ENCODE measurements at regions not wholly inside any gene's neighbourhood (a gene's known extent, or its start where the extent isn't known, plus 50 kb on each side); places are given as distances from the start of the nearest gene placed in this dataset.

GRCh38 chr1:68375919-68376318 lies 73.8 kb downstream of the RPE65 start:
- DNase-seq (ENCODE audit: low spot score) (no peak), FAIRE-seq (no peak), ATAC-seq (no peak)
- Histone ChIP-seq H3K36me3 (replicated peaks in 1 of 2; ENCODE audit: control insufficient read depth in 1 of 2, insufficient read depth in 2 of 2, low read length in 2 of 2) (no peaks in the 10 kb centered on the region), H3K27me3 (ENCODE audit: control insufficient read depth in 1 of 2, insufficient read depth in 2 of 2, low read length in 2 of 2) (no peaks in the 10 kb centered on the region), H2AFZ (ENCODE audit: low read length) (no peak overlapping the region), H3K79me2 (ENCODE audit: insufficient read depth, low read length) (no peaks in the 10 kb centered on the region), H3K27ac (ENCODE audit: extremely low read length, insufficient read depth, low read length) (no peak overlapping the region), H3K4me2 (ENCODE audit: low read depth, low read length) (no peak overlapping the region), H3K4me3 (replicated peaks in 1 of 3; ENCODE audit: insufficient read depth in 1 of 3, low read depth in 2 of 3, low read length in 3 of 3) (no peak overlapping the region), H3K9me3 (ENCODE audit: low read length) (no peaks in the 10 kb centered on the region), H4K20me1 (ENCODE audit: insufficient read depth, low read length) (no peaks in the 10 kb centered on the region), H3K9ac (ENCODE audit: insufficient read depth, low read depth, low read length) (no peak overlapping the region), H3K4me1 (ENCODE audit: insufficient read depth, low read length) (no peaks in the 10 kb centered on the region)
- BruUV-seq (replicated peaks) = no TSS peak
- ChIA-PET POLR2A (no interaction called here), CTCF (ENCODE audit: low intra/inter-chr PET ratio, low total read pairs) (no interaction called here)
- no peak for TF ChIP-seq MBNL3 (CRISPR knock-in tag; conservative IDR thresholded peaks at IDR 0.05)
- TF ChIP-seq ATF6 (CRISPR knock-in tag; conservative IDR thresholded peaks at IDR 0.05) = no peak
- TF ChIP-seq ZBTB37 (CRISPR knock-in tag; IDR thresholded peaks at IDR 0.05) = no peak
- TF ChIP-seq ZNF292 (CRISPR knock-in tag; IDR thresholded peaks at IDR 0.05; ENCODE audit: borderline replicate concordance, low read depth) = no peak
- TF ChIP-seq NONO (IDR thresholded peaks at IDR 0.05) = no peak
- no peak for TF ChIP-seq NONO (CRISPR knock-in tag; conservative IDR thresholded peaks at IDR 0.05)
- TF ChIP-seq ZMAT3 (CRISPR knock-in tag; conservative IDR thresholded peaks at IDR 0.05) = no peak
- no peak for TF ChIP-seq ZNF891 (CRISPR knock-in tag; IDR thresholded peaks at IDR 0.05)
- no peak for TF ChIP-seq SP2 (CRISPR knock-in tag; IDR thresholded peaks at IDR 0.05)
- no peak for TF ChIP-seq ZNF276 (CRISPR knock-in tag; IDR thresholded peaks at IDR 0.05; ENCODE audit: low read depth)
- intact Hi-C loops (cut with micrococcal nuclease; ENCODE audit: unreplicated experiment) = no loop called here
- in situ Hi-C loops (cut with HindIII; ENCODE audit: extremely low pct_ligation_motif_present, low pct_unique_long_range_greater_than_20kb) = no loop called here
- 0% methylated on average over 1 of the region's 1 CpG for WGBS (ENCODE audit: low lambda C conversion rate)
